ENCODE measurements at regions not wholly inside any gene's neighbourhood (a gene's known extent, or its start where the extent isn't known, plus 50 kb on each side); places are given as distances from the start of the nearest gene placed in this dataset.

DNA sequence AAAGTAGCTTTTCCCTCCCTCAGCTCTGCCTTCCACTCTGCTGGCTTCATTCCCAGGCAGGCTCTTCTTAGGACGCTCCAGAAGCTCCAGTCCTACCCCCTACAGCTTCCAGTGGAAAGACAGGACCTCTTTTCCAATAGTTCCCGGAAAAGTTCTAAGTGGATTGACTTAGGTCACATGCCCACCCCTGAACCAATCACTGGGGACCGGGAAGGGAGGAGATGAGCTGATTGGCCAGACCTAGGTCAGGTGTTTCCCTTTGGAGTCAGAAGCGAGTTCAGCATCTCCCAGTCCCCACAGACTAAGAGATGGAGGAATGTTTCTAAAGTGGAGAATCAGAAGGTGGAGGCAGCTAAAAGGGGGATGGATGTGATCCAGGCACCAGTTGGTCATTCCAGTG lies 62.9 kb upstream of the KCNG1 start (continued):
- TF ChIP-seq ZFP3 (CRISPR knock-in tag; IDR thresholded peaks at IDR 0.05) (no peak), OSR1 (CRISPR knock-in tag; IDR thresholded peaks at IDR 0.05) (no peak), TCF4 (CRISPR knock-in tag; IDR thresholded peaks at IDR 0.05; ENCODE audit: borderline replicate concordance) (no peak), ZNF565 (CRISPR knock-in tag; conservative IDR thresholded peaks at IDR 0.05; ENCODE audit: low read depth) (no peak), ZNF70 (CRISPR knock-in tag; IDR thresholded peaks at IDR 0.05) (no peak)
- TF ChIP-seq, protein P1, sequence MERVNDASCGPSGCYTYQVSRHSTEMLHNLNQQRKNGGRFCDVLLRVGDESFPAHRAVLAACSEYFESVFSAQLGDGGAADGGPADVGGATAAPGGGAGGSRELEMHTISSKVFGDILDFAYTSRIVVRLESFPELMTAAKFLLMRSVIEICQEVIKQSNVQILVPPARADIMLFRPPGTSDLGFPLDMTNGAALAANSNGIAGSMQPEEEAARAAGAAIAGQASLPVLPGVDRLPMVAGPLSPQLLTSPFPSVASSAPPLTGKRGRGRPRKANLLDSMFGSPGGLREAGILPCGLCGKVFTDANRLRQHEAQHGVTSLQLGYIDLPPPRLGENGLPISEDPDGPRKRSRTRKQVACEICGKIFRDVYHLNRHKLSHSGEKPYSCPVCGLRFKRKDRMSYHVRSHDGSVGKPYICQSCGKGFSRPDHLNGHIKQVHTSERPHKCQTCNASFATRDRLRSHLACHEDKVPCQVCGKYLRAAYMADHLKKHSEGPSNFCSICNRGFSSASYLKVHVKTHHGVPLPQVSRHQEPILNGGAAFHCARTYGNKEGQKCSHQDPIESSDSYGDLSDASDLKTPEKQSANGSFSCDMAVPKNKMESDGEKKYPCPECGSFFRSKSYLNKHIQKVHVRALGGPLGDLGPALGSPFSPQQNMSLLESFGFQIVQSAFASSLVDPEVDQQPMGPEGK (CRISPR knock-in tag; IDR thresholded peaks at IDR 0.05; ENCODE audit: borderline replicate concordance): no peak

DNA sequence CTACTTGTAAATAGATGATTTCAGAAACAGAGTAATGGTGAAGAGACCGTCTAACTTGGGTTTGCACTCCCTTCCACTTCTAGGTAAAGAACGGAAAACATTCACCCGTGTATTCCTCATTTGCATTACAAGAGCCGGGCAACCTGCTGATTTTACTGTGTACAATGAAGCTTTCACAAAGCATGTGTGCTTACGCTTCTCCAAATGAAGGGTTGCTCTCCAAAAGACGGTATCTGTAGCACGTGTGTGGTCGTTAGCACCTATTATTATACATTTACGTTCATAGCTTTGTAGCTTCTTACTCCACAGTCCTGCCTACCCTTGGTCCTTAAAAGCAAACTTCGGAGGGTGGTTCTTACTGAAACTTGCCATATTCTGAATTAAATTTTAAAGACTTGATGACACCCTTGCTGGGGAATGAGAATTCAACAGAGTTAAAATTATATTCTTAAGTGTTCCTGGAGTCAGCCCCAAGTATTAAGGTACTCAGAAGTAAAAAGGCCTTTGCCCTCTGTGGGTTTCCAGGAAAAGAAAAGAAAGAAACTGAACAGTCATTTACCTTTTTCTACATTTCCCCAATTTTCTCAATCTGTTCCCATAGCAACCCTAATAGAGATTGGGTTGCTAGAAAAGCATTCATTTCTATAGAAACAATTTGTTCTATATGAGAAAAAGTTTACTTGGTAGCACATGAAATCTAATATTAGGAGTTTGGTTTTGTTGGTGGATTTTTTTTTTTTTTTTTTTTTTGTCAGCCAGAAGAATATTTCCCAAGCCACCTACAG lies 61.9 kb upstream of the KCNG1 start:
- ATAC-seq: no peak
- no peak for TF ChIP-seq TCF4 (CRISPR knock-in tag; IDR thresholded peaks at IDR 0.05; ENCODE audit: borderline replicate concordance)
- no peak for TF ChIP-seq TOX (CRISPR knock-in tag; IDR thresholded peaks at IDR 0.05; ENCODE audit: borderline replicate concordance)
- TF ChIP-seq ZFP30 (CRISPR knock-in tag; IDR thresholded peaks at IDR 0.05): no peak

DNA sequence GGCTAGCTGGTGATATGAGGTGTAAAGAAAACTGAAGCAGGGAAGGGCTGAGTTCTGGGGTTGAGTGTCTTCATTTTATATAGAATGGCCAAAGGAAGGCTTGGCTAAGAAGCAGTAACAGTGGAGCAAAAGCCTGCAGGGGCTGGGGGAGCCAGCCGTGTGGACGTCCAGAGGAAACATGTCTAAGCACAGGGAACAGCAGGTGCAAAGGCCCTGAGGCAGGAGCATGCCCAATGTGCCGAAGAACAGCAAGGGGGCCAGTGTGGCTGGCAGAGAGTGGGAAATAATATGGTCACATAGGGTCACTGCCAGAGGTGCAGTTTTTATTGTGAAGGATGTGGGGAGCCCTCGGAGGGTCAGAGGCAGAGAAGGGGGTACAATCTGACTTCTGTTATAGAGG lies 60.5 kb upstream of the KCNG1 start:
- ATAC-seq: no peak
- TF ChIP-seq, protein P2, sequence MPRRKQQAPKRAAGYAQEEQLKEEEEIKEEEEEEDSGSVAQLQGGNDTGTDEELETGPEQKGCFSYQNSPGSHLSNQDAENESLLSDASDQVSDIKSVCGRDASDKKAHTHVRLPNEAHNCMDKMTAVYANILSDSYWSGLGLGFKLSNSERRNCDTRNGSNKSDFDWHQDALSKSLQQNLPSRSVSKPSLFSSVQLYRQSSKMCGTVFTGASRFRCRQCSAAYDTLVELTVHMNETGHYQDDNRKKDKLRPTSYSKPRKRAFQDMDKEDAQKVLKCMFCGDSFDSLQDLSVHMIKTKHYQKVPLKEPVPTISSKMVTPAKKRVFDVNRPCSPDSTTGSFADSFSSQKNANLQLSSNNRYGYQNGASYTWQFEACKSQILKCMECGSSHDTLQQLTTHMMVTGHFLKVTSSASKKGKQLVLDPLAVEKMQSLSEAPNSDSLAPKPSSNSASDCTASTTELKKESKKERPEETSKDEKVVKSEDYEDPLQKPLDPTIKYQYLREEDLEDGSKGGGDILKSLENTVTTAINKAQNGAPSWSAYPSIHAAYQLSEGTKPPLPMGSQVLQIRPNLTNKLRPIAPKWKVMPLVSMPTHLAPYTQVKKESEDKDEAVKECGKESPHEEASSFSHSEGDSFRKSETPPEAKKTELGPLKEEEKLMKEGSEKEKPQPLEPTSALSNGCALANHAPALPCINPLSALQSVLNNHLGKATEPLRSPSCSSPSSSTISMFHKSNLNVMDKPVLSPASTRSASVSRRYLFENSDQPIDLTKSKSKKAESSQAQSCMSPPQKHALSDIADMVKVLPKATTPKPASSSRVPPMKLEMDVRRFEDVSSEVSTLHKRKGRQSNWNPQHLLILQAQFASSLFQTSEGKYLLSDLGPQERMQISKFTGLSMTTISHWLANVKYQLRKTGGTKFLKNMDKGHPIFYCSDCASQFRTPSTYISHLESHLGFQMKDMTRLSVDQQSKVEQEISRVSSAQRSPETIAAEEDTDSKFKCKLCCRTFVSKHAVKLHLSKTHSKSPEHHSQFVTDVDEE (CRISPR knock-in tag; IDR thresholded peaks at IDR 0.05): no peak
- no peak for TF ChIP-seq CSDC2 (CRISPR knock-in tag; IDR thresholded peaks at IDR 0.05)
- no peak for TF ChIP-seq TCF4 (CRISPR knock-in tag; IDR thresholded peaks at IDR 0.05; ENCODE audit: borderline replicate concordance)
- TF ChIP-seq ZNF565 (CRISPR knock-in tag; conservative IDR thresholded peaks at IDR 0.05; ENCODE audit: low read depth): no peak
- TF ChIP-seq, protein P3, sequence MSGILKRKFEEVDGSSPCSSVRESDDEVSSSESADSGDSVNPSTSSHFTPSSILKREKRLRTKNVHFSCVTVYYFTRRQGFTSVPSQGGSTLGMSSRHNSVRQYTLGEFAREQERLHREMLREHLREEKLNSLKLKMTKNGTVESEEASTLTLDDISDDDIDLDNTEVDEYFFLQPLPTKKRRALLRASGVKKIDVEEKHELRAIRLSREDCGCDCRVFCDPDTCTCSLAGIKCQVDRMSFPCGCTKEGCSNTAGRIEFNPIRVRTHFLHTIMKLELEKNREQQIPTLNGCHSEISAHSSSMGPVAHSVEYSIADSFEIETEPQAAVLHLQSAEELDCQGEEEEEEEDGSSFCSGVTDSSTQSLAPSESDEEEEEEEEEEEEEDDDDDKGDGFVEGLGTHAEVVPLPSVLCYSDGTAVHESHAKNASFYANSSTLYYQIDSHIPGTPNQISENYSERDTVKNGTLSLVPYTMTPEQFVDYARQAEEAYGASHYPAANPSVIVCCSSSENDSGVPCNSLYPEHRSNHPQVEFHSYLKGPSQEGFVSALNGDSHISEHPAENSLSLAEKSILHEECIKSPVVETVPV (CRISPR knock-in tag; IDR thresholded peaks at IDR 0.05): no peak
- TF ChIP-seq PPARA (CRISPR knock-in tag; IDR thresholded peaks at IDR 0.05; ENCODE audit: borderline replicate concordance): no peak
- no peak for TF ChIP-seq ZC3H10 (CRISPR knock-in tag; IDR thresholded peaks at IDR 0.05)
- TF ChIP-seq BACH2 (CRISPR knock-in tag; IDR thresholded peaks at IDR 0.05; ENCODE audit: borderline replicate concordance): no peak
- TF ChIP-seq ESRRG (CRISPR knock-in tag; IDR thresholded peaks at IDR 0.05): no peak
- TF ChIP-seq, protein P4, sequence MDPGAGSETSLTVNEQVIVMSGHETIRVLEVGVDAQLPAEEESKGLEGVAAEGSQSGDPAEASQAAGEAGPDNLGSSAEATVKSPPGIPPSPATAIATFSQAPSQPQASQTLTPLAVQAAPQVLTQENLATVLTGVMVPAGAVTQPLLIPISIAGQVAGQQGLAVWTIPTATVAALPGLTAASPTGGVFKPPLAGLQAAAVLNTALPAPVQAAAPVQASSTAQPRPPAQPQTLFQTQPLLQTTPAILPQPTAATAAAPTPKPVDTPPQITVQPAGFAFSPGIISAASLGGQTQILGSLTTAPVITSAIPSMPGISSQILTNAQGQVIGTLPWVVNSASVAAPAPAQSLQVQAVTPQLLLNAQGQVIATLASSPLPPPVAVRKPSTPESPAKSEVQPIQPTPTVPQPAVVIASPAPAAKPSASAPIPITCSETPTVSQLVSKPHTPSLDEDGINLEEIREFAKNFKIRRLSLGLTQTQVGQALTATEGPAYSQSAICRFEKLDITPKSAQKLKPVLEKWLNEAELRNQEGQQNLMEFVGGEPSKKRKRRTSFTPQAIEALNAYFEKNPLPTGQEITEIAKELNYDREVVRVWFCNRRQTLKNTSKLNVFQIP (CRISPR knock-in tag; IDR thresholded peaks at IDR 0.05; ENCODE audit: borderline replicate concordance, low read depth): no peak

DNA sequence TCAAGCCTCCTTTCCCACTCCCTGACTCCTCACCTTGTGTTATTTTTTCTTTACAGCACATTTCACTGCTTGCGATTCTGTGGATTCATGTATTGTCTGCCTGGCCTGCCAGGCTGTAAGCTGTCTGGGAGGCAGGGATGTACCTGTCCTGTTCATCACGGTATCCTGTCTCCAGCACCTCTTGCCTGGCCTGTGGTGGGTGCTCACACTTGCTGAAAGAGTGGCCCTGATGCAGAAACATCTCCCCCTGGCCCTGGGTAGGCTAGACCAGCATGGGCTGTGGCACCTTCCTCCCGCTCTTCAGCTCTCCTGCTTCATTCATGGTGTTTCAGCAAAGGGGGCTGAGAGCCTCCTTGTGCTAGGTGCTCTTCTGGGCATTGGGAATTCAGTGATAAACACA lies 60.1 kb upstream of the KCNG1 start:
- TF ChIP-seq, protein P4 (CRISPR knock-in tag; IDR thresholded peaks at IDR 0.05; ENCODE audit: borderline replicate concordance, low read depth): no peak
- no peak for TF ChIP-seq ISL1 (CRISPR knock-in tag; IDR thresholded peaks at IDR 0.05)
- TF ChIP-seq ZNF565 (CRISPR knock-in tag; conservative IDR thresholded peaks at IDR 0.05; ENCODE audit: low read depth): no peak
- TF ChIP-seq GLIS3 (CRISPR knock-in tag; IDR thresholded peaks at IDR 0.05): no peak
- no peak for ATAC-seq

All from SK-N-SH treated with all-trans-retinoic acid at 6 μM for 48 hours (cell line).